ENCODE measurements at regions not wholly inside any gene's neighbourhood (a gene's known extent, or its start where the extent isn't known, plus 50 kb on each side); places are given as distances from the start of the nearest gene placed in this dataset.

DNA sequence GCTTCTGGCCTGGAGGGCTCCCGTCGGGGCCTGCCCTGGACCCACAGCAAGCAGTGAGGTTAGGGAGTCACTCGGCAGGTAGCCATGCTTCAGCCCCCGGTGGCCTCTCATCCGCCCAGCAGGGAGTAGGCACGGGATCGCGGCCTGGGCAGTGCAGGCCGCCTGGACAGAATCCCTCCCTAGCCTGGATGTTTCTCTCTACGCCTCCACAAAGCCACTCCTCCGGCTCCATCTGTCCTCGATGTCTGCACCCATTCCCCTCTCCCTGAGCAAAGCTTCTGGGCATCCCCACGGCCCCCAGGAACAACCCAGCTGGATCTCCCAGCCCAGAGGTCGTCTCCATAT is 145.2 kb downstream of the RBFOX3 start:
- H3K27me3 ChIP-seq (replicated peaks in 1 of 7), result peaks cover 0 to 54% (median 0%) of the 10 kb centered on the region in 7 donors
- H3K27ac ChIP-seq, result no peak overlapping the region
- DNase-seq, result no peak
- intact Hi-C loops (cut with DNase I; ENCODE audit: low total_unique reads), result no loop called here
- no peak for TF ChIP-seq POLR2A (IDR thresholded peaks at IDR 0.05)
- TF ChIP-seq, protein P1, sequence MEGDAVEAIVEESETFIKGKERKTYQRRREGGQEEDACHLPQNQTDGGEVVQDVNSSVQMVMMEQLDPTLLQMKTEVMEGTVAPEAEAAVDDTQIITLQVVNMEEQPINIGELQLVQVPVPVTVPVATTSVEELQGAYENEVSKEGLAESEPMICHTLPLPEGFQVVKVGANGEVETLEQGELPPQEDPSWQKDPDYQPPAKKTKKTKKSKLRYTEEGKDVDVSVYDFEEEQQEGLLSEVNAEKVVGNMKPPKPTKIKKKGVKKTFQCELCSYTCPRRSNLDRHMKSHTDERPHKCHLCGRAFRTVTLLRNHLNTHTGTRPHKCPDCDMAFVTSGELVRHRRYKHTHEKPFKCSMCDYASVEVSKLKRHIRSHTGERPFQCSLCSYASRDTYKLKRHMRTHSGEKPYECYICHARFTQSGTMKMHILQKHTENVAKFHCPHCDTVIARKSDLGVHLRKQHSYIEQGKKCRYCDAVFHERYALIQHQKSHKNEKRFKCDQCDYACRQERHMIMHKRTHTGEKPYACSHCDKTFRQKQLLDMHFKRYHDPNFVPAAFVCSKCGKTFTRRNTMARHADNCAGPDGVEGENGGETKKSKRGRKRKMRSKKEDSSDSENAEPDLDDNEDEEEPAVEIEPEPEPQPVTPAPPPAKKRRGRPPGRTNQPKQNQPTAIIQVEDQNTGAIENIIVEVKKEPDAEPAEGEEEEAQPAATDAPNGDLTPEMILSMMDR (IDR thresholded peaks at IDR 0.05 in 8 of 11, conservative IDR thresholded peaks at IDR 0.05 in 3 of 11), result no peak
- TF ChIP-seq POLR2AphosphoS5 (IDR thresholded peaks at IDR 0.05), result no peak
- H3K9me3 ChIP-seq, result no peaks in the 10 kb centered on the region
- H3K4me1 ChIP-seq, result no peaks in the 10 kb centered on the region
- no peak overlapping the region for H3K4me3 ChIP-seq
- 48 to 67% (median 58%) methylated on average over 14 of the region's 14 CpGs for WGBS, 5 donors
- H3K36me3 ChIP-seq, result no peaks in the 10 kb centered on the region

DNA sequence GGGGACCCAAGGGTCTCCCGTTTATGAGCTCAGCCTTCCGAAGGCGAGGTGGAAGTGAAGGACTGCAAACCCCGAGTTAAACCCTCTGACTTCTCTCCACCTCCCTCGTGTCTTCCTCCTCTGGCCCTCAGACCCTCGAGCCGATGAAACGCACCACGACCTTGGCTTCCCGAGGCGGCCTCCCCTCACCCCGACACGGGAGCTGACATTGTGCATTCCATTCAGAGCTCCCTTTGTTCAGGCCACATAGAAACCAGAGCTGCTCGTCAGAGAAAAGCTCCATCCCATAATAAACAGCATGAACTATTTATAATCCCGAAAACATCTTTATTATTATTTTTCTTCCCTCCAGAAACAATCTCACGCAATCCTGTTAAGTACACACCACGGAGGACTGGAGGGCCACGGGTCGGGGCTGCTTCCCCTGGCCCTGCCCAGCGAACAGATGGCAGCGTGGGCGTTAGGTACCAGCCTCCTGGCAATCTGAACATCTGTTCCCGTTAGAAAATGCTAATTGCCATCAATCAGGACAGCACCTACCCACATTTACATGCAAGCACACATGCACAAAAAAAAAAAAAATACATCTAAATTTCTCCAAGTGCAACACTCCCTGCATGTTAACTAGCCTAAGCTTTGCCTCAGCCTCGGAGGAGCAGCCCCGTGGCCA is 145.7 kb downstream of the RBFOX3 start:
- H3K36me3 ChIP-seq, result no peaks in the 10 kb centered on the region
- TF ChIP-seq, protein P1 (IDR thresholded peaks at IDR 0.05 in 8 of 11, conservative IDR thresholded peaks at IDR 0.05 in 3 of 11), result no peak
- DNase-seq, result no peak
- 57 to 68% (median 64%) methylated on average over 25 of the region's 25 CpGs for WGBS, 5 donors
- intact Hi-C loops (cut with DNase I; ENCODE audit: low total_unique reads), result no loop called here
- H3K27me3 ChIP-seq (replicated peaks in 1 of 7), result peaks cover 0 to 51% (median 0%) of the 10 kb centered on the region in 7 donors
- H3K27ac ChIP-seq, result no peak overlapping the region
- H3K4me1 ChIP-seq, result no peaks in the 10 kb centered on the region
- H3K9me3 ChIP-seq, result no peaks in the 10 kb centered on the region
- H3K4me3 ChIP-seq, result no peak overlapping the region

DNA sequence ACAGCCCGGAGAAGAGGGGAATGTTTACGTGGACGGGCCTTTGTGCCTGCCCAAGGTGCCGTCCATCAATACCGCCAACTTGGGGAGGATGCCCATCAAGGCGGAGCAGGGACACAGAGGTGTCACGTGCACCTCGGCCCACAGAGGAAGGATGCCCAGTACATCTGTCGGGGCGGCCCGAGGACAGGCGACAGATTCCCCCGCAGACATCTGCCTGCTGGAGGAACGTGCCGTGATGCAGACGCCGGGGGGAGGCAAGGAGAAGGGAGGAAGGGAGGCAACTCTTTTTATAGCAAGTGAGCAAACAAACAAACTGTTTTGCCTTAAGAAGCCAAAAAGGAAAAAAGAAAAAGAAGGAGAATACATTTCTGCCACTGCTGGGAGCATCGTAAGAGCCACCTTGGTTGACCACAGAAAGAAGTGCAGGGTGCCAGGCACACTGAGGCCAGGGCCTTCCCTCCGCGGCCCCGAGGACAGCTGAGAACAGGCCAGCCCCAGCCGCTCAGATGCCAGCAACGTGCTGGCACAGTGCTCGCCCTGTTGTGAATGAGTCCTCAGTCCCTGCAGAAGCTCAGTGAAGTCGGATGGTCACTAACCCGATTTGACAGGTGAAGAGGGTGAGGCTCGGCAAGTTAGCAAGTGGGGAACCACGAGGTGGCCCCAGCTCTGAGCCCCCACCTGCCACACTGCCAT is 146.4 kb downstream of the RBFOX3 start:
- H3K27ac ChIP-seq, result no peak overlapping the region
- DNase-seq, result no peak
- H3K4me3 ChIP-seq, result no peak overlapping the region
- H3K27me3 ChIP-seq (replicated peaks in 1 of 7), result peaks cover 0 to 45% (median 0%) of the 10 kb centered on the region in 7 donors
- no peaks in the 10 kb centered on the region for H3K4me1 ChIP-seq
- H3K36me3 ChIP-seq, result no peaks in the 10 kb centered on the region
- TF ChIP-seq POLR2AphosphoS5 (IDR thresholded peaks at IDR 0.05), result no peak
- TF ChIP-seq, protein P1 (IDR thresholded peaks at IDR 0.05 in 8 of 11, conservative IDR thresholded peaks at IDR 0.05 in 3 of 11), result no peak
- no peak for TF ChIP-seq POLR2A (IDR thresholded peaks at IDR 0.05)
- intact Hi-C loops (cut with DNase I; ENCODE audit: low total_unique reads), result no loop called here
- H3K9me3 ChIP-seq, result no peaks in the 10 kb centered on the region
- WGBS, 5 donors, result 70 to 80% (median 73%) methylated on average over 27 to 28 of the region's 28 CpGs

DNA sequence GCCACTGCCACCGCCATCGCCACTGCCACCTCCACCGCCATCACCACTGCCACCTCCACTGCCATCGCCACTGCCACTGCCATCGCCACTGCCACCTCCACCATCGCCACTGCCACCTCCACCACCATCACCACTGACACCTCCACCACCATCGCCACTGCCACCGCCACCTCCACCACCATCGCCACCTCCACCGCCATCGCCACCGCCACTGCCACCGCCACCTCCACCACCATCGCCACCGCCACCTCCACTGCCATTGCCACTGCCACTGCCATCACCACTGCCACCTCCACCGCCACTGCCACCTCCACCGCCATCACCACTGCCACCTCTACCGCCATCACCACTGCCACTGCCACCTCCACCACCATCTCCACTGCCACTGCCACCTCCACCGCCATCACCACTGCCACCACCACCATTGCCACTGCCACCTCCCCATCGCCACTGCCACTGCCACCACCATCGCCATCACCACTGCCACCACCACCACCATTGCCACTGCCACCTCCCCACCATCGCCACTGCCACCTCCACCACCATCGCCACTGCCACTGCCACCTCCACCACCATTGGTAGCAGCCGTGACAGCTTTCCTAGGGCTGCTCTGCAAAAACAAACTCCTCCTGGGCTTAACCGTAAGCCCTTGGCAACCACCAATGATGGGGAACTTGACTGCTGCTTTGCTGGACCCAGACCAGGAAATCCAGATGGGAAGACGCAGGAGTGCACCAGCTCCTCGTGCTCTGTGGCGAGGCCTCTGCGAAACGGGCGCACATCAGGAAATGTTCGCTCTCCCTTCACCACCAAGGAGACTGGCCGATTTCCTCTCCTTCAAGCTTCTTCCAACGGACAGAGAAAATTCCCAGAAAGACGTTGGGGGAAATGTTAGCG is 147.2 kb downstream of the RBFOX3 start:
- Histone ChIP-seq H3K36me3 (no peaks in the 10 kb centered on the region), H3K4me1 (no peaks in the 10 kb centered on the region), H3K27ac (no peak overlapping the region), H3K4me3 (no peak overlapping the region), H3K9me3 (no peaks in the 10 kb centered on the region), H3K27me3 (replicated peaks in 1 of 7) (peaks cover 0 to 47% (median 0%) of the 10 kb centered on the region in 7 donors)
- WGBS, 5 donors, result 88 to 94% (median 90%) methylated on average over 34 to 36 of the region's 36 CpGs
- TF ChIP-seq POLR2AphosphoS5 (IDR thresholded peaks at IDR 0.05) (no peak), POLR2A (IDR thresholded peaks at IDR 0.05) (no peak)
- TF ChIP-seq, protein P1 (IDR thresholded peaks at IDR 0.05 in 8 of 11, conservative IDR thresholded peaks at IDR 0.05 in 3 of 11), result no peak
- DNase-seq, result no peak
- intact Hi-C loops (cut with DNase I; ENCODE audit: low total_unique reads), result no loop called here
